HG02763 (cell line): ENCODE measurements at regions not wholly inside any gene's neighbourhood (a gene's known extent, or its start where the extent isn't known, plus 50 kb on each side); places are given as distances from the start of the nearest gene placed in this dataset.

Experiments
- ATAC-seq: cut with Tn5 transposase; IDR thresholded peaks from one replicate; pipeline ENCODE4 v1.9.1; 2021; ENCODE audit warnings: mild to moderate bottlenecking, moderate library complexity; ENCODE audit not compliant: unreplicated experiment

DNA sequence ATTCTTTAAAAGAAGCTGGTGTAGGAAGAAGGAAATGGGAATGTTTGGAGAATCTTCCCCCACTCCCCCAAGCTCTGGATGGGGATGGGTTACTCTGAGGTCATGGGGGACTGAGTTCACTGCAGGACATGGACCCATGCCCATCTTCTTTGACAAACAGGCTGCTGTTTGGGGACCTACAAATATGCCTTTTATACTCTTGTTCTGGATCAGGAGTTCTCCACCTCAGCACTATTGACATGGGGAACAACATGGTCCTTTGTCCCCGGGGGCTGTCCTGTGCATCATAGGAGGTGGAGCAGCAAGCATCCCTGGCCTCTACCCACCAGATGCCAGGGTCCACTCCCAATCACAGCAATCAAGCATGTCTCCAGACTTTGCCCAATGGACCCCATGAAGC, 365.8 kb upstream of the C1orf174 start:
- ATAC-seq, result no peak

DNA sequence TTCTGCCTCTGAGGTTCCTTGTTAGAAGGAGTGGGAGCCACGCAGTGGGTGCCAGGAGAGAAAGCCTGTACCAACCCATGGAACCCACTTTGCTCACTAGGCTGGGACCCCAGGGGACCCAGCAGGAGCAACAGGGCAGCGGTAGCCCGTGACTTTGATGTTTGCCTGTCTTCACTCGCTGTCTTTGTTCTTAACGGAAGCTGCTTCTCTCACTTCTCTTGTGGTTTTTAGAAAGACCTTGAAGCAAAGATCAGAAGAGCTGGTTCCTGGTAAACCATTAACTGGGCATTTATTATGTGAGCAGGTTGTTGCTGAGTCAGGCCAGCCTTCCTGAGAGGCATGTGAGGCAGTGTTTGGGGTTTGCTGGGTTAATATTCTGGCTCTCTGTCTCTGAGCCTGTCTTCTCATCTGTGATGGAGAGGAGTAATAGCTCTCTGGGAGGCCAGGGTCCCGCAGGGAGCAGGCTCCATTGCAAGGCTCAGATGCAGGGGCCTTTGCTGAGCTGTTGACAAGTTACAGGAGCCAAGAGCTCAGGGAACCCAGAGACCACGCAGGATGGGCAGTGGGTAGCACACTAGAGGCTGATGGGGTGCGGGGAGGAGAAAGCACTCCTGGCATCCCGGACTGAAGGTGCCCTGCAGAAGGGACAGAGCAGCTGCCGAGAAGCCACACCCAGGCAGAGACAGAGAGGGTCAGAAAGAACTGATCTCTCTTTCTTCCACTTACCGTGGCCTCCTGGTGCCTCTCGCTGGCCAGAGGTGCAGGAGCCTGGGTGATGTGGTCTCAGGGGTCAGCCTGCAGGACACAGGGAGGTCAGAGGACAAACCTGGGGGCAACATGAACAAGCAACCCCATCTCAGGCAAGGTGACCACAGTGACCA, 367.5 kb upstream of the C1orf174 start:
- ATAC-seq, result peak; percentile 81

DNA sequence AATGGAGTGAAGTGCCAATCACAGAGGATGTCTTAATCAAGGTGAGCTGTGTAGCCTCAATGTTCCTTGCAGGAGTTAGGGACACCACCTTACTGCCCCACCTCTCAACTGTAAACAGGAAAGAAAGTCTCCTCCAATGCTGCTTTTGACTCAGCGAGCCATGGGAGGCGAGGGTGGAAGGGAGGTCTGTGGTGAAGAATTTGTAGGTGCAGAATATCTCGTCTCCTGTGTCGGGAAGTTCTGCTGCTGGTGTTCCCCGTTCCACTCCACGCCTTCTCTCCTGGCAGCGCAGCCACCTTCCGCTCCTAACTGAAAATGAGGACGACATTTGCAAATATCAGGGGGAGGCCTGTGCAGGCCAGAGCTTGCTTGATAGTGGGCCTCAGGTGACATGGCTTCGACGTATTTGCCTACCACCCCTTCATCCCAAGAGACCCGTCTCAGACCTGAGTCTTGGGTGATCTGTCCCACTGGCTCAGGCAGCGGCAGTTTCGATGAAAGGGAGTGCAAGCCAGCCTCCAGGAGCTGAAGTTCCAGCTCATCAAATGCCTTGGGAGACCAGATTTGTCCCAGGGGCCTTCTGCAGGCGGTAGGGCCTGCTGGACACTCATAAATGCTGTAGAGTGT, 368.3 kb upstream of the C1orf174 start:
- no peak for ATAC-seq

DNA sequence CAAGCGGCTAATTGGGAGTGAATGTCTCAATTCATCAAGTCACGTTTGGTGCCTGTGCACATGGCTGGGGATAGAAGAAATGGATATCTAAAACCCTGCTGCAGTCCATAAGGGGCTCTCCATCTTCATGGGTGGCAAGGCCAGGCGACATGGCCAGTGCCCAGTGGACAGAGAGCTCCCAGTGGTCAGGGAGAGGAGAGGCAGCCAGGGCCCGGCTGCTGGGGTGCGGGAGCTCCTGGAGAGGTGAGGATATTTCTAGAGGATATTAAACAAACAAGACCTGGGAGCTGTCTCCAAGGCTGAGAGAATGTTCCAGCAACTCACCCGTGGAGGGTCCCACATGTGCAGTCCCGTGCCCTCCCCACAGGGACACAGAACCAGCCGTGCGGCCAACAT, 368.8 kb upstream of the C1orf174 start:
- ATAC-seq, result no peak

DNA sequence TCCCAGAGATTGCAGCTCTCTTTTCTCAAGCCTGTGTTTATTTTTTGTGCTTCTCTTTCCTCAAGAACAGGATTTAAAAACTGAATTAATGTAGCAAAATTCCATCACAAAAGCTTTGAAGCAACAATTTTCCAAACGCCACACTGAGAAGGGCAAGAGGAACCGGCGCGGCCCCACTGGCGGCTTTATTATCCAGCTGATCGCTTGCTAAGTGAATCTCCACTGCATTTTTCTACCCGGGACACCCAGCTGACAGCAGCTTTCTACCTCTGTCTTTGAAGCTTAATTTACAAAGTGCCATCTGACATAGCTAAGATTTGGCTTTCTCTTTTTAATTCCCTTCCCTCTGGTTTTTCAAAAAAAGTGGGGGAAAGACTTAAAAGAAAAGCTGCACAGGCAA, 369.3 kb upstream of the C1orf174 start:
- ATAC-seq, result no peak

DNA sequence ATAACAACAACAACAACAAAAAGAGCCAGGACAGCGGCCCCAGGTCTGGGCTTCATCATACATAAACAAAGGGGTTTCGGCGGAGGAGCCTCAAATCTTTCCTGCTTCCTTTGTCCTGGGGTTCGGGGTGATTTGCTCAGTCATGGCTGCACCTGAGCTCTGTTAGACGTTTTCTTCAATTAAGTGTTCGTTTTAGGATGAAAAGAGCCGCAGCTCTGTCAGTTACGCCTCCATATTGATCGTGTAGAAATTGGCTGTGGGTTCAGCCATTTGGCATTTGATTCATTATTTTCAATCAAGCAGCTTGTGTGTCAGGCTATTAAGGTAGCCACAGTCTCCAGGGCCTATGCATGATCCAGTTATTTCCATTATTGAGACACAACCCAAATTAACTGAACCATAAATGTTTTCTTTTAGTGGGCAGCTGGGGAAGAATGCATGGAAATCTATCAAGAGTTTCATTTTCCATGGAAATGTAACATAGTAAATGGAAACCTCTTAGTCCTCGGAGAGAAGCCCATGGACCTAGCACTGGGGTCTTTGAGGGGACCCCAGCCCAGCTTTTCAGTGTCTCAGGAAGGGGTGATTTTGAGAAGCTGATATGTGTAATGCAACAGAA, 370.0 kb upstream of the C1orf174 start:
- no peak for ATAC-seq

DNA sequence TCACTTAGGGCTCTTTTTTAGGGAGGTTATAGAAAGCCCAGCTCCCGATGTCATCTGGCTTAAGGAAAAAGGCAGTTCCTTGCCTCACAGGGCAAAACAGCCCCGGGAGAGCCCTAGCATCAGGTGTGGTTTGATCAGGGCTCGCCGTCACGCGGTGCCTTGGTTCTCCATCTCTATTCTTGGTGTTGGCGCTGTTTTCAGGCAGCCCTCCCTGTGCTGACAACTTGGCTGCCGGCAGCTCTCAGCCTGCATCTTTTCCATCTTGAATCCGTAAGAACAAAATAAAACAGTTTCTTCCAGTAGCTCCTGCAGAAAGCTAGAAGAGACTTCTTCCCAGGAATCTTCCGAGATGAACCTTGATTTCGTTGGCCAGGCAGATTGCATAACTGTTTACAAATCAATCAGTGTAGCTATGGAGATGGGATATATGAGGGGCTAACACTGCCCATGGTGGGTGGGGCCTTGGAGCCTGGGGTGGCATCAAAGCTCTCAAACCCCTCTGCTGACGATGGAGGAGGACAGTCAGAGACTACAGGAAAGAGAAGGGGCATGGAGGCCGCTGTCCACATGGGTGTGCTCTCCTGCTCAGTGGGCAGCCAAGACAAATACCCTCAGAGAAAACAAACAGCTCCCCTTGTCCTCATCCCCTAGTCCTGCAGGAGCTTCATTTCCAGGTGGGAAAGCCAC, 370.7 kb upstream of the C1orf174 start:
- ATAC-seq, result no peak

DNA sequence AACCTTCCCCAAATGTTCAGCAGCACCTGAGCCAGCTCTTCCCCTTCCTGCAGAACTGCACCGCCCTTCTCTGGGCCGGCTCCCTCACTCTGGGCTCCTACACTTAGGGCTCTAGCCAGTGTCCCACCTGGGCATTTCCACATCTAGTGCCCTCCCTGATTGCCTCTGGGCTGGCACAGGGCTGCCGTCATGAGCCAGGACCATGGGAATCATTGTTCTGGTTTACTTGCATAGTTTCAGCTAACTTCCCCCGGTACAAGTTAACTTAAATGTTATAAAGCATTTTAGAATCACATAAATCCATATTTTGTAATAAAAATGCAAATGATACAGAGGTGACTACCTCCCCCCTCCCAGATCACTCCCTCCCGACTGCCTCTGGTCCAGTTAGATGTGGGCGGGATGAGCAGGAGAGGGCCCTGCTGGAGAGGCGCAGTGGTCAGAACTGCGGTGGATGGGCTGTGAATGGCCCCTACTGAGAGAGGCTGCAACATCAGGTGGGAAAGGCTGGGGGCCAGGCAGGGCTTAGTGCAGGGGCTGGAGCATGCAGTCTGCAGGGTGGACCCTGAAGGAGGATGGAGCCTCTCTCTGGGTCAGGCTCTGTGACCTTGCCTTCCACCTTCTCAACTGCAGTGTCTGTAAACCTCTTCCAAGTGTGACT, 371.4 kb upstream of the C1orf174 start:
- no peak for ATAC-seq

DNA sequence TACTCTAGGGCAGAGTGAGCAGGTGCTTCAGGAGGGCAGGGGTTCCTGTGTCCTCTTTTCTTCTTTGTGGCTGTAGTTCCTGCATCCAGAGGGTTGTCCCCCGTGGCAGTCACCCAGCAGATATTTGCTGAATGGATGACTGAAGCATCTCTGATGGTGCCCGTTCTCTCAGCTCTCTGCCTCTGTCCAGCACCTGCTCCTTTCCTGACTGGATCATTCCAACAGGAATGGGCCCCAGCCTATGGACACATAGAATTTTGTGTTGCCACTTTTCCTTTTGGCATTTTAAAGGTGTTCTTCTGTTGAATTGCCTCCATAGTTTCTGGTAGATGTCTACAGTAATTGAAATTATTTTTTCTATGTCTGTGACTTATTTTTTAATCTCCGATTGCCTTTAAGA, 372.5 kb upstream of the C1orf174 start:
- ATAC-seq, result no peak

DNA sequence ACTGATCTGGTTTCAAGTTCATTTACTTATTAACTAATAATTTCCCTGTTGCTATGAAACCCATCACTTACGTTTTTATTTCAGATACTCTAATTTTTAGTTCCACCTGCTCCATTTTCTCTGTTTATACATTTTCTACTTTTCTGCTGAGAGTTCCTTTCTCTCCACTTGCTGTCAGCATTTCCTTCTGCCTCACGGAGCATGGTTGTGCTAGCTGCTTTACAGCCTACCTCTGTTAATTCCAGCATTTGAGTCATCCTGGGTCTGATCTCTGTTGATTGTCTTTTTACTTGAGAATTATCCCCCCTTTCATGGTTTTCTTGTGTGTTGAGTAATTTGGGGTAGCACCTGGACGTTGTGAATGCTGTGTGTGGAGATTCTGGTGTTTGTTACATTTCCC, 373.2 kb upstream of the C1orf174 start:
- no peak for ATAC-seq

DNA sequence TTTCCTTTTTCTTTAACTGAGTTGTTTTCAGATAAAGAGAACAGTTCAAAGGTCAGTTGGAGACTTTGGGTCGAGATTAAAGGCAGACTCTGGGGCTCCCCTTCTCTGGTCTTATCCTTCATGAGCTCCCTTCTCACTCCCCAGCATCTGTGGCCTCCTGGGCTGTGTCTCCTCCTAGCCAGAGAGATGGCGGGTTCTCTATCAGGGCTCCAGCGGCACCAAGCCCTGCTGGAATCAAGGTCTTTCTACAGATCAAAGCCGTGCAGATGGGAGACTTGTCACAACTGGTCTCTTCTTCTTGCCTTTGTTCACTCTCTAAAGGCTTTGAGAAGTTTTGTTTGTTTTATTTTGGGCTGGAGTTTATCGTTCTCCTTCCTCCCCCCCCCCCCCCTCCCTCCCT, 373.7 kb upstream of the C1orf174 start:
- ATAC-seq, result no peak

DNA sequence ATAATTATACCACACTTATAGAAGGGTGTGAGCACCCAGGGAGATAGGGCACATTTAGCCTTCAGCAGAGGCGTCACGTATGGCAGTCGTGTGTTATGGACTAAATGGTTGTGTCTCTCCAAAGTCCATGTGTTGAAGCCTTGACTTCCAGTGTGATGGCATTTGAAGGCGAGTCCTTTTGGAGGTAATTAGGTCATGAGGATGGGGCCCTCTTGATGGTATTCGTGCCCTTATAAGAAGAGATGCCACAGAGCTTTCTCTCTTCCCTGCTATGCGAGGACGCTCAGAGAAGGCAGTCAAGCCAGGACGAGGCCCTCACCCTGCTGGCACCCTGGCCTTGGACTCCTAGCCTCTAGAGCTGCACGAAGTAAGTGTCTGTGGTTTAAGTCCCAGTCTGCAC, 375.0 kb upstream of the C1orf174 start:
- no peak for ATAC-seq

DNA sequence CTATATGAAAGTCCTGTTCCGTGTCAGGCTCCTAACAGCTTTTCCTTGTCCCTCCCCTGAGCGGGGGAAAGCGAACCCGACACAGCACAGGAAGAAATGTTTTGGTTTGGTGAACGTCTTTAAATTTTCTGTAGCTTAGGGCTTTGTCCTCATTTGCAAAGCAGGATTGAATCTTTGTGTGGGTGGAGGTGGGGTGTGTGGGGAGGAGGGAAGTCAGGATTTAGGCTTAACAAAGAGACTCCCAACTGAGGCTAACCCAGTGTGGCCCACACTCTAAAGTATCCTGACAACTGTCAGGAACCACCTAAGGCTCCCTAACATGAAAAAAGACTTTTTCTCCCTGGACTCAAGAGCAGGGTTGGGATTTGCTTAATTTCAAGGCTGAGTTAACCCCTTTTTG, 376.2 kb upstream of the C1orf174 start:
- no peak for ATAC-seq

DNA sequence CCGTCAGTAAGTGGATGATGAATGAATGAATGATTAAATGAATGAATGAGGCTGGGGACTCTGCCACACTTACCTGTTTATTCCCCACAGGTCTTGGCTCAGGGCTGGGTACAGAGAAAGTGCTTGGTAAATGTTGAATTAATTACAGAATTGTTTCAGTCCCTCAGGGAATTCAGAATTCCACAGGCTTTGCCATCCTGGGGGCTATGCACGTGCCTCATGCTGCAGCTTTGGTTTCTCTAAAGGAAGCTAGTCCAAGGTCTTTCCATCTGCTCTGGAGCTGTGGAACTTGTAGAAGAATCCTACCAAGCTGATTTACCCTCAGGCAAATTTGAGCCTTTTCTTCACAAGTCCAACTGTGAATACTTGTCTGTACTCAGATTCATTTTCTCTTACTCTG, 376.8 kb upstream of the AJAP1 start:
- ATAC-seq, result no peak

DNA sequence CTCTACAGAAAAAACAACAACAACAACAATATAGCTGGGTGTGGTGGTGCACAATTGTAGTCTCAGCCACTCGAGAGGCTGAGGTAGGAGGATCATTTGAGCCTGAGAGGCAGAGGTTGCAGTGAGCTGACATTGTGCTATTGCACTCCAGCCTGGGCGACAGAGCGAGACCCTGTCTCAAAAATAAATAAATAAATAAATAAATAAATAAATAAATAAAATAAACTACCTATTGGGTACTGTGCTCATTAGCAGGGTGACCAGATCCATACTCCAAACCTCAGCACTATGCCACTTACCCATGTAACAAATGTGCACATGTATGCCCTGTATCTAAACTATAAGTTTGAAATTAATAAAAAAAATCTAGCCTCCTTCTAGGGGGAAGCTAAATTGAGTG, 369.4 kb upstream of the AJAP1 start:
- no peak for ATAC-seq

DNA sequence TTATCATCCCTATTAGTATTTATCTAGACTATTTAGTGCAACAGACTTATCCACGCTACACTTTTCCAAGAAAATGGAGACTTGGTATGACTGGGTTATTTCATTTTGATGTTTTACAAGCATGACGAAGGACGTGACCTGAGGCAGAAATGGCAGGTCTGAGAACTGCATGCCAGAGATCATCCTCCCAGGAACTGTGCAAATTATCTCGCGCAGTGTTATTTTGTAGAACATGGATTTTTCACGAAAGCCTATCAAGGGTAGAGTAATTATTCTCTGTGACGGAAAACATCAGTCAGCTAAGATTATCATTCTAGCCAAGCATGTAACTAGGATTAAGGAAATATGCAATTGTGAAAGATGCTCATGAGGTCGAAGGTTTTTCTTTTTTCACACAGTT, 361.5 kb upstream of the AJAP1 start:
- no peak for ATAC-seq

DNA sequence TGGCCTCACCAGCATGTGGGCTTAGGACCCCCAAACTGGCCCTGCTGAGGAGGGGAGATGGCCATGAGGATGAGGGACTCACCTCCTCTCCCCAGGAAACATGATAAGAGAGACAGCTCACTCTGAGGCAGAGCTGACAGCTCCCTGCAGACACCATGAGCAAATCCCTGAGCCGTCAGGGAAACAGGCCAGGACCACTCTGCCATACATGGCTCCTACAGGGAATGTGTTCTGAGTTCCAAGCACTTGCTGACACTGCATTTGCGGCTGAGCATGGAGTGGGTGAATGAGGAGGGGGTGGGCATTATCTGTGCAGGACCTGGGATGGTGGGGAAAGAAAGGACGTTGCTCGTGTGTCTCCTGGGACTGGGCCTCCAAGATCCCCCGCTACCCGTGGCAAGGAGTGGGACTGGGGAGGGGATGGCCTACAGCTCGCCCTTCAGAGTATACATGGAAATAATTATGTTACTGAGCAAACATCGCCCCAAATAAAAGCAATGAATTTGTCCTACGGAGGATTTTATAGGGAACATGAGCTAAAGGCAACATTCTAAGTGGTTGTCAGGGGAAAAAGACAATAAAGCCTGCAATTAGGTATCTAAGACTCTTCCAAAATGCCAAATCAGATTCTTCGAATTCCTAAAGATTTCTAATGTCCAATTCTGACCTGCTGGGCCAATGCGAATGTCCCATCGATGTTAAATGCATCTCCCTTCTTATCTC, 355.9 kb upstream of the AJAP1 start:
- ATAC-seq, result no peak

DNA sequence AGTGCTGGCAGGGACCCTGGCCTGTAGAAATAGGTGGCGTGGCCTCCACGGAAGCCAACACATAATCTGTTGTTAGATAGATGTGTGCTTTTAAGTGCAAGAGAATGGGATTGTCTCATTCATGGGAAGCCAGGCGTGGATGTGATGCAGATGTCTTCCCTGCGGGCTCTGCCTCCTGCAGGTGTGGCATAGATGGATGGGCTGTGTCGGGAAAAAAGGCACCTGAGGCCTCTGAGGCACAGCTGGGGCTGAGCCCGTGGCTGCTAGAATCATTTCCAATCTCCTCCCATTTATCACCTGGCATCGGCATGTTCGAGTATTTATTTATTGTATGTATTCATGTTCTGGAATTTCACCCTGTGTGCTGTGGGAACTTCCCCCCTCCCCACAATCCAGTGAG, 353.4 kb upstream of the AJAP1 start:
- no peak for ATAC-seq

DNA sequence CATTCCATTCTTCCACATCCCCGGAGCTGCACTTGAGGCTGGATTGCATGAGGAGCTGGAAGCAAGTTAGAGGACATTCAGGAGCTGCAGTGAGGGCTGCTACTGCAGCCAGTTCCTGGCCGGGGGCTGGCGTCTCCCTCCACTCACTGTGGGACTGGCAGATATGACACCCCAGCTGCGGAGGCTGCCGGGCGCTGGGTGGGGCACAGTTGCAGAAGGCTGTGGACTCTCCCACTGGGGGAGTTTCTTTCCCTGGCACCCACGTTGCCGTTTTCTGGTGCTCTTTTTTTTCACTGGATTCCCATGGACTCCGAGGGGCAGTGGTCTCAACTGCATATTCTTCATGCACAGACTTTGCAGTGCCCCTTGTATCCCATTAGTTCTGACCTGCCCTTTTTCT, 351.1 kb upstream of the AJAP1 start:
- ATAC-seq, result no peak

DNA sequence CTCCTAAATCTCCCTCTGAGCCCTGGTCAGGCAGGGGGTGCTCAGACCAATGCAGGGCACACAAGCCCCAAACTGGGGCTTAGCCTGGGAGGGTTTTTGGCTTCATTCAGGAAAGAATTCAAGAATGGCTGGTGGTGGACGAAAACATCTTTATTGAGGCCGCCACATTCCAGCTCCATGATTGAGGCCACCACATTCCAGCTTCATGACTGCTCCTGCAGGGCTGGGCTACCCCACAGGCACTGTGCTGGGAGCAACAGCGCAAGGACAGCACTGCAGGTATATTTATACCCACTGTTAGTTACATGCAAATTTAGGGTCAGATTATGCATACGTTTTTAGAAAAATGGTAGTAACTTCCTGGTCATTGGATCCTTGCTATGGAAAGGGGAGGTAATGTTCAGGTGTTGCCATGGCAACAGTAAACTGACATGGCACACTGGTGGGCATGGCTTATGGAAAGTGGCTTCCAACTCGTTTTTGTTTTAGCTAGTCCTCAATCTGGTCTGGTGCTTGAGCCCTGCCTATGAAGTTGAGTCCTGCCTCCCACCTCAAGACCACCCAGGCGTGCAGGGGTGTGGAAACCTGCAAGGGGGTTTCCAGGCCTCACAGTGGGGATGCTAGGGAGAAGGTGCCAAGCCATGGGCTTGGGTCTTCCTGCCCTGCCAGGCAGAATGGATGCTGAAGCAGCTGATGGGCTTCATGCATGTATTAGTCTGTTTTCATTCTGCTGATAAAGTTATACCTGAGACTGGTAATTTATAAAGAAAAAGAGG, 348.7 kb upstream of the AJAP1 start:
- ATAC-seq, result no peak
